Breast epithelium (tissue), 4 donors: ENCODE measurements at regions not wholly inside any gene's neighbourhood (a gene's known extent, or its start where the extent isn't known, plus 50 kb on each side); places are given as distances from the start of the nearest gene placed in this dataset.

Experiments
- DNase-seq, 2 donors: peaks; one replicate each; pipeline ENCODE4 v3.0.0-alpha.2; 2019; ENCODE audit warnings: low spot score in 2 of 2
- H3K27ac ChIP-seq, 2 donors: fragments of 200-600 bp; sonication (generic) in 1 of 2; one replicate each; pipeline ENCODE4 v1.5.1; 2016 to 2019; ENCODE audit warnings: mild to moderate bottlenecking in 1 of 2
- H3K27me3 ChIP-seq, 2 donors: fragments of 200-600 bp; sonication (generic) in 1 of 2; one replicate each; pipeline versions ENCODE4 v1.5.1 to v1.6.0; 2017 to 2019; ENCODE audit warnings: control low read depth in 1 of 2, mild to moderate bottlenecking in 1 of 2
- H3K36me3 ChIP-seq: fragments of 200-600 bp; one replicate; pipeline ENCODE4 v1.5.1; 2019
- H3K4me1 ChIP-seq, 2 donors: fragments of 200-600 bp; sonication (generic); one replicate each; pipeline ENCODE4 v1.5.1; 2016 to 2019; ENCODE audit warnings: control low read depth in 1 of 2
- H3K4me3 ChIP-seq, 3 donors: fragments of 200-600 bp; sonication (generic); 1 replicate in 2 of 3; 2 replicates in 1 of 3; pipeline ENCODE4 v1.5.1; 2016 to 2019; ENCODE audit warnings: mild to moderate bottlenecking in 3 of 3, moderate library complexity in 2 of 3
- H3K9me3 ChIP-seq, 2 donors: fragments of 200-600 bp; sonication (generic) in 1 of 2; one replicate each; pipeline ENCODE4 v1.5.1; 2016 to 2019; ENCODE audit warnings: control low read depth in 1 of 2
- CTCF ChIP-seq, 3 donors: fragments of 450-650 bp; IDR thresholded peaks; one replicate each; pipeline ENCODE4 v1.5.1; 2016 to 2017; ENCODE audit warnings: antibody characterized with exemption in 3 of 3, mild to moderate bottlenecking in 3 of 3, moderate library complexity in 3 of 3
- POLR2A ChIP-seq: fragments of 450-650 bp; IDR thresholded peaks from one replicate; pipeline ENCODE4 v1.6.1; 2016; ENCODE audit warnings: antibody characterized with exemption, mild to moderate bottlenecking, moderate library complexity
- POLR2AphosphoS5 ChIP-seq, 3 donors: sonication (generic); formaldehyde crosslinking; IDR thresholded peaks; one replicate each; pipeline ENCODE4 v1.6.1; 2017; ENCODE audit warnings: antibody characterized with exemption in 3 of 3
- intact Hi-C: fragments of 100-400 bp; cut with DNase I; formaldehyde crosslinking; loops from one replicate; pipeline ENCODE4 v1.15.1; 2023; ENCODE audit warnings: low total_unique reads

- H3K9me3 ChIP-seq: no peaks in the 10 kb centered on the region
- H3K27me3 ChIP-seq: no peaks in the 10 kb centered on the region
- TF ChIP-seq POLR2A (no peak), POLR2AphosphoS5 (IDR thresholded peaks at IDR 0.05) (no peak), CTCF (IDR thresholded peaks at IDR 0.05) (no peak)
- no peak overlapping the region for H3K27ac ChIP-seq
- intact Hi-C loops: no loop called here
- H3K4me3 ChIP-seq: no peak overlapping the region
- DNase-seq: no peak
- H3K36me3 ChIP-seq: no peaks in the 10 kb centered on the region
- H3K4me1 ChIP-seq: no peaks in the 10 kb centered on the region
Measured at GRCh38 chr7:84677117-84677732, 482.6 kb upstream of the SEMA3A start.

GRCh38 chr7:84675633-84676034 is 481.0 kb upstream of the SEMA3A start:
- Histone ChIP-seq H3K27me3 (no peaks in the 10 kb centered on the region), H3K36me3 (no peaks in the 10 kb centered on the region), H3K9me3 (no peaks in the 10 kb centered on the region), H3K27ac (no peak overlapping the region), H3K4me3 (no peak overlapping the region), H3K4me1 (no peaks in the 10 kb centered on the region)
- TF ChIP-seq CTCF (IDR thresholded peaks at IDR 0.05) (no peak), POLR2AphosphoS5 (IDR thresholded peaks at IDR 0.05) (no peak), POLR2A (no peak)
- intact Hi-C loops: no loop called here
- DNase-seq: no peak

- H3K4me1 ChIP-seq: no peaks in the 10 kb centered on the region
- no peaks in the 10 kb centered on the region for H3K27me3 ChIP-seq
- H3K27ac ChIP-seq: no peak overlapping the region
- intact Hi-C loops: no loop called here
- H3K9me3 ChIP-seq: no peaks in the 10 kb centered on the region
- no peaks in the 10 kb centered on the region for H3K36me3 ChIP-seq
- TF ChIP-seq POLR2AphosphoS5 (IDR thresholded peaks at IDR 0.05): no peak
- no peak for TF ChIP-seq POLR2A
- TF ChIP-seq CTCF (IDR thresholded peaks at IDR 0.05): no peak
- no peak for DNase-seq
- H3K4me3 ChIP-seq: no peak overlapping the region
Measured at GRCh38 chr7:84674236-84674913, 479.8 kb upstream of the SEMA3A start.

GRCh38 chr7:84669177-84669732 is 474.7 kb upstream of the SEMA3A start:
- no peak for DNase-seq
- TF ChIP-seq POLR2A (no peak), POLR2AphosphoS5 (IDR thresholded peaks at IDR 0.05) (no peak), CTCF (IDR thresholded peaks at IDR 0.05) (no peak)
- H3K9me3 ChIP-seq: no peaks in the 10 kb centered on the region
- no peaks in the 10 kb centered on the region for H3K4me1 ChIP-seq
- no peaks in the 10 kb centered on the region for H3K27me3 ChIP-seq
- intact Hi-C loops: no loop called here
- no peaks in the 10 kb centered on the region for H3K36me3 ChIP-seq
- no peak overlapping the region for H3K4me3 ChIP-seq
- H3K27ac ChIP-seq: no peak overlapping the region

- no peak for DNase-seq
- H3K4me3 ChIP-seq: no peak overlapping the region
- TF ChIP-seq CTCF (IDR thresholded peaks at IDR 0.05): no peak
- TF ChIP-seq POLR2AphosphoS5 (IDR thresholded peaks at IDR 0.05): no peak
- TF ChIP-seq POLR2A: no peak
- H3K27me3 ChIP-seq: no peaks in the 10 kb centered on the region
- intact Hi-C loops: no loop called here
- no peaks in the 10 kb centered on the region for H3K36me3 ChIP-seq
- H3K9me3 ChIP-seq: no peaks in the 10 kb centered on the region
- no peaks in the 10 kb centered on the region for H3K4me1 ChIP-seq
- H3K27ac ChIP-seq: no peak overlapping the region
Measured at GRCh38 chr7:84668116-84668515, 473.5 kb upstream of the SEMA3A start.
